ENCODE measurements at regions not wholly inside any gene's neighbourhood (a gene's known extent, or its start where the extent isn't known, plus 50 kb on each side); places are given as distances from the start of the nearest gene placed in this dataset.

DNA sequence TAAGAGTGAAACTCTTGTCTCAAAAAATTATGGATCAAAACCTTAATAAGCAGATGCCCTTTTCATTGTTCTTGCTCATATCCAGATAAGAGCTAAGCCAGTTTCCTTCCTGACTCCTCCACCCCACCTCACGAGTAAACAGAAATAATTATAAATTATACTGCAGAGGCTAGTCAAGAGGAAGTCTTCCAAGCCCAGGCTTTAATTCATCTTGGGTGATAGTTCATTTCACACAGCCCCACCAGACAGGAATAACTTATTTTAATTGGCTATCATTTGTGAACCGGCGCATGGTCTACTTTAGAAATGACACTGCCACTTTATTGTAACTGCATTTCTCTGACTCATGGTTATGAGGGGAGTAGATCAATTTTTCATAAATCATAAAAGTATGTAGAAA lies 102.0 kb downstream of the BTBD3 start:
- Mint-ChIP-seq H3K9me3 (ENCODE audit: unreplicated experiment) (no peaks in the 10 kb centered on the region), H3K4me1 (ENCODE audit: low read depth, unreplicated experiment) (no peaks in the 10 kb centered on the region), H3K4me3 (ENCODE audit: unreplicated experiment) (no peak overlapping the region), H3K27ac (ENCODE audit: unreplicated experiment) (no peak overlapping the region), H3K36me3 (ENCODE audit: low read depth, unreplicated experiment) (peaks cover 4% of the 10 kb centered on the region), H3K27me3 (ENCODE audit: low read depth, unreplicated experiment) (peaks cover 19% of the 10 kb centered on the region)
- H3K27ac ChIP-seq (ENCODE audit: low read depth, low read length), result no peak overlapping the region
- TF ChIP-seq CTCF (IDR thresholded peaks at IDR 0.05; ENCODE audit: insufficient read depth, low read depth, low read length) (no peak), EZH2 (IDR thresholded peaks at IDR 0.05; ENCODE audit: insufficient read depth, low read length) (no peak)
- H3K9me3 ChIP-seq (ENCODE audit: insufficient read depth, low read depth, low read length), result no peaks in the 10 kb centered on the region
- FAIRE-seq (no peak), DNase-seq (ENCODE audit: low read depth) (no peak)
- H3K4me3 ChIP-seq (ENCODE audit: insufficient read depth, low read depth, low read length), result no peak overlapping the region
- no peaks in the 10 kb centered on the region for H3K27me3 ChIP-seq (ENCODE audit: insufficient read depth, low read length)
- H4K20me1 ChIP-seq (ENCODE audit: insufficient read depth, low read length), result no peaks in the 10 kb centered on the region
- no peaks in the 10 kb centered on the region for H3K4me1 ChIP-seq (ENCODE audit: insufficient read depth, low read length)
- no peaks in the 10 kb centered on the region for H3K79me2 ChIP-seq (ENCODE audit: insufficient read depth, low read length)
- H3K9ac ChIP-seq (ENCODE audit: low read length), result no peak overlapping the region
- H3K4me2 ChIP-seq (ENCODE audit: low read length), result no peak overlapping the region
- H2AFZ ChIP-seq (ENCODE audit: low read depth, low read length), result no peak overlapping the region
- no peaks in the 10 kb centered on the region for H3K36me3 ChIP-seq (ENCODE audit: insufficient read depth, low read length)

- Histone ChIP-seq H3K4me1 (ENCODE audit: insufficient read depth, low read length) (no peaks in the 10 kb centered on the region), H3K9ac (ENCODE audit: low read length) (no peak overlapping the region), H3K36me3 (ENCODE audit: insufficient read depth, low read length) (no peaks in the 10 kb centered on the region), H3K9me3 (ENCODE audit: insufficient read depth, low read depth, low read length) (no peaks in the 10 kb centered on the region), H2AFZ (ENCODE audit: low read depth, low read length) (no peak overlapping the region), H3K4me2 (ENCODE audit: low read length) (no peak overlapping the region), H3K79me2 (ENCODE audit: insufficient read depth, low read length) (no peaks in the 10 kb centered on the region), H3K27me3 (ENCODE audit: insufficient read depth, low read length) (no peaks in the 10 kb centered on the region), H3K4me3 (ENCODE audit: insufficient read depth, low read depth, low read length) (no peak overlapping the region), H3K27ac (ENCODE audit: low read depth, low read length) (no peak overlapping the region), H4K20me1 (ENCODE audit: insufficient read depth, low read length) (no peaks in the 10 kb centered on the region)
- H3K4me3 Mint-ChIP-seq (ENCODE audit: unreplicated experiment), result no peak overlapping the region
- DNase-seq (ENCODE audit: low read depth), result no peak
- H3K36me3 Mint-ChIP-seq (ENCODE audit: low read depth, unreplicated experiment), result peaks cover 4% of the 10 kb centered on the region
- no peak overlapping the region for H3K27ac Mint-ChIP-seq (ENCODE audit: unreplicated experiment)
- no peak for FAIRE-seq
- no peak for TF ChIP-seq CTCF (IDR thresholded peaks at IDR 0.05; ENCODE audit: insufficient read depth, low read depth, low read length)
- no peak for TF ChIP-seq EZH2 (IDR thresholded peaks at IDR 0.05; ENCODE audit: insufficient read depth, low read length)
- H3K4me1 Mint-ChIP-seq (ENCODE audit: low read depth, unreplicated experiment), result no peaks in the 10 kb centered on the region
- no peaks in the 10 kb centered on the region for H3K9me3 Mint-ChIP-seq (ENCODE audit: unreplicated experiment)
- peaks cover 19% of the 10 kb centered on the region for H3K27me3 Mint-ChIP-seq (ENCODE audit: low read depth, unreplicated experiment)
Measured at GRCh38 chr20:12020846-12021245, 103.2 kb downstream of the BTBD3 start.

GRCh38 chr20:12022126-12022525 lies 104.4 kb downstream of the BTBD3 start:
- Mint-ChIP-seq H3K27ac (ENCODE audit: unreplicated experiment) (no peak overlapping the region), H3K4me3 (ENCODE audit: unreplicated experiment) (no peak overlapping the region), H3K36me3 (ENCODE audit: low read depth, unreplicated experiment) (peaks cover 4% of the 10 kb centered on the region), H3K9me3 (ENCODE audit: unreplicated experiment) (peaks cover 3% of the 10 kb centered on the region), H3K27me3 (ENCODE audit: low read depth, unreplicated experiment) (peaks cover 17% of the 10 kb centered on the region), H3K4me1 (ENCODE audit: low read depth, unreplicated experiment) (no peaks in the 10 kb centered on the region)
- Histone ChIP-seq H3K27me3 (ENCODE audit: insufficient read depth, low read length) (no peaks in the 10 kb centered on the region), H3K79me2 (ENCODE audit: insufficient read depth, low read length) (no peaks in the 10 kb centered on the region), H3K36me3 (ENCODE audit: insufficient read depth, low read length) (no peaks in the 10 kb centered on the region), H3K4me2 (ENCODE audit: low read length) (no peak overlapping the region), H3K9ac (ENCODE audit: low read length) (no peak overlapping the region), H3K4me1 (ENCODE audit: insufficient read depth, low read length) (no peaks in the 10 kb centered on the region), H4K20me1 (ENCODE audit: insufficient read depth, low read length) (no peaks in the 10 kb centered on the region), H2AFZ (ENCODE audit: low read depth, low read length) (no peak overlapping the region), H3K9me3 (ENCODE audit: insufficient read depth, low read depth, low read length) (no peaks in the 10 kb centered on the region), H3K4me3 (ENCODE audit: insufficient read depth, low read depth, low read length) (no peak overlapping the region), H3K27ac (ENCODE audit: low read depth, low read length) (no peak overlapping the region)
- FAIRE-seq (no peak), DNase-seq (ENCODE audit: low read depth) (no peak)
- no peak for TF ChIP-seq CTCF (IDR thresholded peaks at IDR 0.05; ENCODE audit: insufficient read depth, low read depth, low read length)
- TF ChIP-seq EZH2 (IDR thresholded peaks at IDR 0.05; ENCODE audit: insufficient read depth, low read length), result no peak
